Stimulated activated CD8-positive, alpha-beta memory T cell treated with anti-CD3 and anti-CD28 coated beads, Interleukin-4, amount 100 ng/mL, for 24 hours (primary cell): ENCODE measurements at regions not wholly inside any gene's neighbourhood (a gene's known extent, or its start where the extent isn't known, plus 50 kb on each side); places are given as distances from the start of the nearest gene placed in this dataset.
"Not testable (repeated sequence)": the region's sequence is repeated elsewhere in the genome, so short reads cannot be mapped to it uniquely, and the experiment has no call there.

Experiments
- DNase-seq: peaks from one replicate; pipeline ENCODE4 v3.0.0-alpha.2; 2020; ENCODE audit warnings: low read depth

DNA sequence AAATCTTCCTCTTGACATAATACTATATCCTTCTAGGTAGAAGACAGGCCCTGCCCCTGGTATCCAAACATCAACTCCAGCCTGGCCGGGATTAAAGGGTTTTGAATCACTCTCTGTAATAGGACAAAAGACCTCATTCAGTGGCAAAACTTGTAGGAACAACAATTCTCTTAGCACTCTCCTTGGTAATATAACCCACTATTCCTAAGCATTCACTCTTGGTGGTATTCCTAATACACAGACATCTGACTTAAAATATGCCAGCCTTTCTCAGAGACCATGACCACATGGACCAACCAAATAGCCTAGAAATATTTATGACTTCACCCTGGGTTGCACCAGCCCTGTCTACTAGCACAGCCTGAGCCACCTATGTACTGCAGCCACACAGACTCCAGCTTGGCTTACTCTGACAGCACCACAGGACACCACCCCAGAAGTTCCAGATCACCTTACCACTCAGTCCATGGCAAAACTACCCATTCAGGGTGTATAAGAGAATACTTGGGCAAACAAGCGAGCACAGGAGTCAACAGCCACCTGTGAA, 244.9 kb upstream of the NEBL start:
- no peak for DNase-seq

DNA sequence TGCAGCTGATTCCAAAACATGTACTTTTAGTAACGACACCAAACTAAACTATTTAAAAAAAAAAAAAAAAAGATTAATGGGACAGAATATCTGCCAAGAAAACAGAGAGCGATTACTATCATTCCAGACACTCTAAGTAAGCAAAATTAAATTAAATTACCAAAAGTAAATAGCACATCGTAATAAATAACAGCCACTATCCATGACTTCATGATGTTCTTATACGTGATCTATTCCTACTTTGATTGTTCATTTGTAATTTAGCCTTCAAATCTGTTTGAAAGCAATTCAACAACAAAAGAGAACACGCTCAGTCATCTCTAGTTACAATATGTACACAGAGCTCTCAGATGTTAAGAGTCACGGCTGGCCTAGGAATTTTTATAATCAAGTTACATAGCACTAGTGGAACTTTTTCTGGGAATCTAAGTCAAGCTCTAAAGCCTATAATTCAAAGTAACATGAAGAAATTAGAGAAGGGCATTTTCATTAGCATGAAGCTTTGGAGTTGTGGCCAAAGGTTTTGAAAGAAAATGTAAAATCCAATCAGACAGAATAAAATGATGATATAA, 241.7 kb upstream of the NEBL start:
- DNase-seq = no peak

DNA sequence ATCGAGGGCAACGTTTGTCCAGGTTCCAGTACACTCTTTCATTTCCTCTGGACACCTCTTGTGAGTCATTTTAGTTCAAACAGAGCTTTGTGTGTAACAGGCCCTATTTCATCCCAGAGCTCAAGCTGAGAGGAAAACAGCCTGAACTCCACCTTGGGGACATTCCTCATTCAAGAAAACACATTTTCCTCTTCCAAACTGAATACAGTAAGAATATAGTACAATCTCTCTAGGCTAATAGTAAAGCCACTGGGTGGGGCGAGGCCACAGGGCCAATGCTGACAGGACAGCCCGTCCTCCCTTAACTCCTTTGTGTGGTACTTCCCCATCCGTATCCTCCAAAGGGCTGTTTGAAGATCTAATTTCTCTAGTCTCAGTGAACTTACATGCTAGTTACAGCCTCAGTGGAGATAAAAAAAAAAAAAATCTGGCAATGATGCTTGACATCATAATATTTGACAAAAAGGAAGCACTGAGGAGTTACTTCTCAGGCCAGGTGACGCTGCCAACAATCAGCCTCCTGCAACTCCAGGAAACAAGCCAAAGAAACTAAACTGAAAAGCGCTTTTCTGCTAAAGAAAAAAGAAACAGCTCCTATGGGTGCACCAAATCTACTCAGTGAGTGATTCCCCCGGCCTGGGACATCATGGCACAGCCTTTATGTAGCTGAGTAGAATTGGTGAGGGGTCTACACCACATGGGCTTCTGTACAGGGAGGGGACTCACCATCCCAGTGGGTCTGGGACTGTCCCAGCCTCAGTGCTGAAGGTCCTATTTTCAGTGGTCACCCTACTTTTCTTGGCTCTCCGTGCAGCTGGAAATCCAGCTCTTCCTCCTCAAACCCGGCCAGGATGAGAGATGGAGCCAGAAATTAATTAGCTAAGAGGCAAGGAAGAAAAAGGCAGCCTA, 238.2 kb upstream of the NEBL start:
- no peak for DNase-seq

DNA sequence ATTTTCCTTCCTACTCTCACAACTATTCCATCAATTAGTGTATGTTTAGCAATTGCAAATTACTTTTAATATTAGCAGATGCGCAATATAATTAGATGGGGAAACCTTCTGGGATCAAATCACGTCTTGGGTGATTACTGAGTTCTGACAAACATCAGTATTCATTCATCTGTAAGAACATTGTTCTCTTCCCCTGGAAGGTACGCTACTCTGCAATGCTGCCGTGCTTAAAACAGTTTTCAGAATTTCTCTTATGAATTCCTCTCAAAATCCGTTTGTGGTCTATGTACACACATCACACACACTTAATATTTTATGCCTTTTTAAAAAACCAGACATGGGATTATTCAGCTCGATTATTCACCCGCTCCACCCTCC, 237.5 kb upstream of the NEBL start:
- DNase-seq = no peak

DNA sequence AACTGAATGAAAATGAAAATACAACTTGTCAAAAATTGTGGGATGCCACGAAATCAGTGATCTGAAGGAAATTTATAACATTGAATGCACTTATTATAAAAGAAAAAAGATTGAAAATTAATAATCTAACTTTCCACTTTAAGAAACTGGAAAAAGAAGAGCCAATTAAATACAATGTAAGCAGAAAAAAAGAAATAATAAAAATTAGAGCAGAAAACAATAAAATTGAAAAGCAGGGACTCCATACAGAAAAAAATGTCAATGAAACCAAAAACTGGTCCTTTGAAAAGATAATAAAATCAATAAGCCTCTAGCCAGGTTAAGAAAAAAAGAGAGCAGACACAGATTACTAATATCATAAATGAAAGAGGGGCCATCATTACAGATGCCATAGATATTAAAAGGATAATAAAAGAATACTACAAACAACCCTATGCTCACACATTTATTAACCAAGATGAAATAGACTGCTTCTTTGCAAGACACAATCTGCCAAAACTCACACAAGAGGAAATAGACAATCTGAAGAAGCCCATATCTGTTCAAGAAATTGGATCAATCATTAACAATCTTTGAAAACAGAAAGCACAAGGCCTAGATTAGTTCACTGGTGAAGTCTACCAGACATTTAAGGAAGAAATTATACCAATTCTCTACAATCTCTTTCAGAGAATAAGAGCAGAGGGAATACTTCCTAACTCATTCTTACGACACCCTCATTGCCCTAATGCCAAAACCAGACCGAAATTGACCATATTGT, 233.8 kb upstream of the NEBL start:
- no peak for DNase-seq

DNA sequence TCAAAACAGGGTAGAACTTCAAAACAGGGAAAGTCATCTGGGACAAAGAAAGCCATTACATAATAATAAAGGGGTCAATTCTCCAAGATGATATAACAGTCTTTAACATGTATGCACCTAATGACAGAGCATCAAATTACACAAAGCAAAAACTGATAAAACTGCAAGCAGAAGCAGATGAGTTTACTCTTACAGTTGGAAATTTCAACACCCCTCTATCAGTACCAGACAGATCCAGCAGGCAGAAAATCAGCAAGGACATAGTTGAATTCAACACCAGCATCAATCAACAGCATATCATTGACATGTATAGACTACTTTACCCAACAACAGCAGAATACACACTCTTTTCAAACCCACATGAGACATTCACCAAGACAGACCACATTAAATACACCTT, 233.0 kb upstream of the NEBL start:
- no peak for DNase-seq

DNA sequence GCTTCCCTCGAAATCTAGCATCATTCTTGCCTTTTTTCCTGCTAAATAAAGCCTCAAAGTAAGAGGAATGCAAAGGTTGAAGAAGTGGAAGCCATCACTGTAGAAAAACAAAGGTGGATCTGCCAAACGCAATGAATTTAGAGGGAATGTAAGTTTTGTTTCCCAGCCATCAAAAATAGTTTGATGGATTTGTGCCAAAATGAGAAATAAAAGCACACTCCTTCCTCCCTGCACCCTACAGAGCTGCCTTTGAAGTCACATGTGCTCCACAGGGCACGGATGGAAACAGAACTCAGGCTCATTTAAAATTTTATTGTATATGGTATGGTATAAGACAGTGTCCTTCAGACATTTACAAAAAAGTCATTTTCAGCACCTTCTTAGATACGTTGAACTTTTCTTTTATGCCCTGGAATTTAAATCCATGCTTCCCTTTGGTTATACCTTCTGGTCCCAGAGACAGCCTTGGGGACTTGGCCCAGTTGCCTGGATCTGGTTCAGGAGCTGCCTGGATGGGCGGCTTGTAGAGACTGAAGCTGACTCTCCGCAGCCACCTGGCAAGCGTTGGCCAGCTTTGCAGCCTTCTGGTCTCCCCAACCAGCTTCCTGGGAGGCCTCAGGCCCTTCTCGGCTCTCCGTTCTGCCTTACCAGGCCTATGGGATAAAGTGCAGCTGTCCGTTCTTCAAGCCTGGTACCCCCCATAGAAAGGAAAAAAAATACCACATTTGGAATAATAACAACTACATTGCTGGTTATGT, 228.5 kb upstream of the NEBL start:
- DNase-seq = no peak

DNA sequence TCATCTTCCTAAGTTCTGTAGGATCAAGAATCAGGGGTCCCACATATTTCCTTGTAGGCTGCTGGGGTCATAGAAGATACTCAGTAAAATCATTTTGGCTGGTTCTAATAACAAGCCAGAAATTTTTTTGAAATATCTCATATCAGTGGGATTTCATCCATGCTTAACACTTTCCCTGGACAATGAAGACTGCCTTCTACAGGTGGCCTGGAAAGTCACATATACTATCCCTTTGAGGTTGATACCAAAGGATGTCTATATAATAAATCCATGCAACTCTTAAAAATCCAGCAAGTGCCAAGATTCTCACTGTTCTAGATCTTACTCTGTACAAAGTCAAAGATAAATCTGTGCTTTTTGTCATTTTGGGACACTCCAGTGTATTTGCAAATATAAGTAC, 225.8 kb upstream of the NEBL start:
- no peak for DNase-seq

DNA sequence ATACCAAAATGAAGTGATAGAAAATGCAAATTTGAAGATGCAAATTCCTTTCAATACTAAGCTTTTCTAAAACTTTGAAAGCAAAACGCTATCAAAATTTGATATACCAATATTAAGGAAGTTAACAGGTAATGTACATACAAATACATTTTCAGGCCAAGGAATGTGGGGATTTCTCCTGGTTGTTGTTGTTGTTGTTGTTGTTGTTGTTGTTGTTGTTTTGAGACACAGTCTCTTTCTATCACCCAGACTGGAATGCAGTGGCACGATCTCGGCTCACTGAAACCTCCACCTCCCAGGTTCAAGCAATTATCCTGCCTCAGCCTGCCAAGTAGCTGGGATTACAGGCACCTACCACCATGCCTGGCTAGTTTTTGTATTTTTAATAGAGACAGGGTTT, 224.7 kb upstream of the NEBL start:
- DNase-seq = not testable (repeated sequence)

DNA sequence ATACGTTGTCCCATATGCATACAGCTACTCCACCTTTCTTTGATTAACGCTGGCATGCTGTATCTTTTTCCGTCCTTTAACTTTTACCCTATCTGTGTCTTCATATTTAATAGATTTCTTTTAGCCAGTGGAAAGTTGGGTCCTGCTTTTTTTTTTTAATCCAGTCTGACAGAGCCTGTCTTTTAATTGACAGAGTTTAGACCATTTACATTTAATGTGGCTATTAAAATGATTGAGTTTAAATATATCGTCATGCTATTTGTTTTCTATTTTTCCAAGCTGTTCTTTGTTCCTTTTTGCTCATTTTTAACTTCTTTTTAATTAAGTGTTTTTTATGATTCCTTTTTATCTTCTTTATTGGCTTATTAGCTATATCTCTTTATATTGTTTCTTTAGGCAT, 217.6 kb upstream of the NEBL start:
- DNase-seq = no peak

DNA sequence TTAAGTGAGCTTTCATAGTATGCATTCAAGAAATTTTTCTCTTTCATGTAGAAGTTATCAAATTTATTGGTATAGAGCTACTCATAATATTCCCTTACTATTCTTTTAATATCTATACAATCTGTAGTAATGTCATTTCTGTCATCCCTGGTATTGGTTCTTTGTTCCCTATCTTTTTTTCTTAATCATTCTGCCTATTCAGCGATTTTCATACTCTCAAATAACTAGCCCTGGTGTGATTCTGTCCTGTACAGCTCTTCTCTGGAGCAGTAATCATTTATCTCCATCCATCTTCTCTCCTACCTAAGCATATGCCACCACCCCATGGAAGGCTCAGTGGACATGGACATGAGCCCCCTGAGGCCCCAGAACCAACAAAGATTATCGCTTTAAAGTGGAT, 213.2 kb upstream of the NEBL start:
- DNase-seq = no peak

DNA sequence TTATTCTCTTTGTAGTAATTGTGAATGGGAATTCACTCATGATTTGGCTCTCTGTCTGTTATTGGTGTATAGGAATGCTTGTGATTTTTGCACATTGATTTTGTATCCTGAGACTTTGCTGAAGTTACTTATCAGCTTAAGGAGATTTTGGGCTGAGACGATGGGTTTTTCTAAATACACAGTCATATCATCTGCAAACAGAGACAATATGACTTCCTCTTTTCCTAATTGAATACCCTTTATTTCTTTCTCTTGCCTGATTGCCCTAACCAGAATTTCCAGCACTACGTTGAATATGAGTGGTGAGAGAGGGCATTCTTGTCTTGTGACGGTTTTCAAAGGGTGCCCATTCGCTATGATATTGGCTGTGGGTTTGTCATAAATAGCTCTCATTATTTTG, 209.8 kb upstream of the NEBL start:
- not testable (repeated sequence) for DNase-seq

DNA sequence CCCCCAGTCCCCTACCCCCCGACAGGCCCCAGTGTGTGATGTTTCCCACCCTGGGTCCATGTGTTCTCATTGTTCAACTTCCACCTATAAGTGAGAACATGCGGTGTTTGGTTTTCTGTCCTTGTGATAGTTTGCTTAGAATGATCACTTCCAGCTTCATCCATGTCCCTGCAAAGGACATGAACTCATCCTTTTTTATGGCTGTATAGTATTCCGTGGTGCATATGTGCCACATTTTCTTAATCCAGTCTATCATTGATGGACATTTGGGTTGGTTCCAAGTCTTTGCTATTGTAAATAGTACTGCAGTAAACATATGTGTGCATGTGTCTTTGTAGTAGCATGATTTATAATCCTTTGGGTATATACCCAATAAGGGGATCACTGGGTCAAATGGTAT, 208.2 kb upstream of the NEBL start:
- not testable (repeated sequence) for DNase-seq

DNA sequence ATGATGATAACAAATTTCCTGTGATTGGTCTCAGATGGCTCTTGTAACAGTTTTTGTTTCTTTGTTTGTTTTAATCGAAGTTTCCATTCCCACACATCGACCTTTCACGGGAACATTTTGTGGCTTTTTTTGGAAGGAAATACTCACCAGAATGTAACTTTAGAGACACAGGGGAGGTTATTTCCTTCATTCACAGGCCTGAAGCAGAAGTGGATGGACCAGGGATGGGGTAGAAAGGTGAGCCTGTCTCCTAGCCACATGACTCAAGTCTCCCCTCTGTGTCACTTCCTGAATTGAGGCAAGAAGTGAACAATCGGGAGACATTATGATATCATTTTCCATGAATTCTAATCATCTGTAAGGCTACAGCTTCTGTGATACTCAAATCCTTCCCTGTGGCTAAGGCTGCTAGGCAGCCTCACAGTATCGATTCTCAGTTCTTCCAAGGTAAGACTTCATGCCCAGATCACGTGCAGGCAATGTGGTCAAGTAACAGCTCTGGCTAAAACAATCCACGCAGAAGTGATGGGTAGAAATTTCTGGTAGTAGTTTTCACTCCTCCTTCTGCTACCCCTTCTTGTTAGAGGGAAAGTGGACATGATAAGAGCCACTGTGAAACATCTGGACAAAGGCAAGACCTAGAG, 203.9 kb upstream of the NEBL start:
- no peak for DNase-seq

DNA sequence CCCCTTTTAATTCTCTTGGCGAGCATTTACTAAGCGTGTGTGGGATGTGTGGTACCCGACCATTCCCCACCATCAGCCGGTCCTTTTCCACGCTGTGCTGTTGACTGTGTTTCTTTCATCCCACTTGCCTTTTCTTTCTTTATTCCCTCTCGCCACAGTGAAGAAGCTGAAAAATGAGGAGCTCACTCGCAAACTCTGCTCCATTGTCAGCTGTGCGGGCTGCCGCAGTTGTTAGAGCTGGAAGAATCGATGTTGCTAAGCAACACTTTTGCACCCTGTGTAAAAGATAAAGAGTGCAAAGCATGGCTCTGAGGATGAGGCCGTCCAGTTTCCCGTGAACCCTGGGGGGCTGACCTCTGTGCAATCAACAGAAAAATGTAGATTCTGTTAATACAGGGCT, 203.1 kb upstream of the NEBL start:
- DNase-seq = no peak

DNA sequence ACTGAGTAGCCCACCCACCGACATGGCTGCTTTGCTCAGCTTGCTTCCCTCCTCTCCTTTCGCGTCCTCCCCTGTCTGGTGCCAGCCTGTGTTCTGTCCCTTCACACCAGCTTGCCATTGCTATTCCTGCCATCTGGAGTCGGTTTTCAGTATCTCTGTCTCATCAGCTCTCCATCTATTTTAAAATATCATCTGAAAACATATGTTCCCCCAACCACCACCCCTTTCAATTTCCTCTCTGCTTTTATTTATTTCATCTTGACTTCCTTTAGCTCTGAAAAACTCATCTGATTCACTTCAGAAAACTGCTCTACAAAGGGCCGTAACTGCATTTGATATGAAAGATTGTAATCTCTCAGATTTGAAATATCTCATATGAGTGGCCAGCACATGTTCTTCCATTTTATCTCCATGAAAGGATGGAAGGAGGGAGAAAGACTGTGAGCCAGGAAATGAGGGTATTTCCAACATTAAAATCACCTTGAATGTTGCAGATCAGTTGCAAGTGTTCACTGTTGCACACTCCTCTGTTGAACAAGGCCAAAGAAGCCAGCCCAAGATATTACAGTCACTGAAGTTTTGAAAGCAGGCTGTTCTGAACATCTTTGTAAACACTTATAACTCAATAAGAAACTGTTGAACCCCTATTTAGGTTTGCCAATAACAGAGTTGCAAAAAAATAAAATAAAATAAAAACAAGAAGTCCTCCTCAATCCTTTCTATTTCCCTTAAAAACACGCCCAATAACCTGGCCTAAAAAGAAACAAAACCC, 202.4 kb upstream of the NEBL start:
- DNase-seq = no peak

DNA sequence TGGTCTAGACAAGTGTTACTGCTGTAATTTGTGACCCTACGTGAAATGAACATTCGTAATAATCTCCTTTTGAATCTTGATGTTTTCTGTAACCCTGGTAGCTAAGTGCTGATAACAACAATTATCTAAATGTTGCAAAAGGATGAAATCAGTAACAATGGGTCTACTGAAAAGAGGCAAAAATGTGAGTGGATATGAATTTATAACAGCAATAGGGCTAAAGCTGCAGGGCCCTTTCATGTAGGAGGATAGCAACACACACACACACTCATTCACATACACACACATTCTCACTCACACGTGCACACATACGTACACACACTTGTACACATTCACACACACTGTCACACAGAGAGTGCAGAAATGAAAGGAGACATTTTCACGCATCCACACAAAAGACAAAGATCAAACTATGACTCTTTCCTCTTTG, 200.8 kb upstream of the NEBL start:
- DNase-seq = no peak

DNA sequence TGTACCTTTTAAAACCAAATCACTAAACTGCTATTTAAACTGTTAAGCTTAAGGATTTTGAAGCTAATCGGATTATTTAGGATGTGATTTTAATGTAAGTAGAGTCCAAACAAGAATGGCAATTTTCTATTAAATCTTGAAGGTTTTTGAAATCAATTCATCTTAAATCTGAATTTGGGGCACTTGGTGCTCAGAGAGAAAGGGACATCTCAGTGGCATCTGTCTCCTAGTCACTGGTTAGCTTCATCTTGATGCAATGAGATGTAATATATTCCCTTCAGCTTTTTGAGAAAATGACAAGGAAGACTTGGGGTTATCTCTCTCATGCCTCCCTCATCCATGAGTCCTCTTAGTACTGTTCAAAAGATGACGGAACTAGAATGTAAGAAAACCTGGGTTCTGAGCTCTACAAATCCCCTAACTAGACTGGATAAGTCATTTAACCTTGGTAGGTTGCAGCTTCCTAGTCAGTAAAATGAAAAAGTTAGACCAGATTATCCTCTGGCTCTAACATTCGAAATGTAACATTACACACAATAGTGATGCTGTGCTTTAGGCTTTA, 198.5 kb upstream of the NEBL start:
- DNase-seq = no peak

DNA sequence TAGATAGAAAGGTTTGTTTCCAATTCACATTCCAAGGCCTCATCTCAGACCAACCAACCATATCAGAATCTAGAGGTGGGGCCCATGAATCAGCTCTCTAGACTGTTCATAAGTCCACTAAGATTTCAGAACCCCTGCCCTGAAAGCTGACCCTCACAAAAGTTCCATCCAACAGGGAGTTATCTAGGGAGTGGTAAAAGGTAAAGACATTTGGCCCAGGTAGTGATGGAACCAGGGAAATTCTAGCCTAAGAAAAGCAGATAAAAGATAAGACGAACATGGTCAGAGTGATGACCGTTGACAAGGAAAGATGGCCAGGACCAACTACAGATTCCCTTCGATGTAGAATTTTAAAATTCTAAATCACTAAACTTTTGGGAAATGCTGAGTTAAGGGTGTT, 198.0 kb upstream of the NEBL start:
- DNase-seq = no peak
